ENCODE measurements at regions not wholly inside any gene's neighbourhood (a gene's known extent, or its start where the extent isn't known, plus 50 kb on each side); places are given as distances from the start of the nearest gene placed in this dataset.
A peak's percentile ranks its signal among the peaks of the same experiment; 100 is the strongest.

- TF ChIP-seq CTCF (IDR thresholded peaks at IDR 0.05; ENCODE audit: insufficient read depth, low read depth, low read length, missing control alignments), result no peak
- no peak for DNase-seq (ENCODE audit: low read depth)
These were observed 190.3 kb upstream of the RPS6KA3 start for GRCh38 chrX:20456971-20457370.

GRCh38 chrX:20455001-20455400 lies 188.3 kb upstream of the RPS6KA3 start:
- peak; percentile 1 for DNase-seq (ENCODE audit: low read depth)
- no peak for TF ChIP-seq CTCF (IDR thresholded peaks at IDR 0.05; ENCODE audit: insufficient read depth, low read depth, low read length, missing control alignments)
- no peak overlapping the region for H3K4me3 ChIP-seq (ENCODE audit: low read length)

More at GRCh38 chrX:20456971-20457370, 190.3 kb upstream of the RPS6KA3 start:
- no peak overlapping the region for H3K4me3 ChIP-seq (ENCODE audit: low read length)

DNA sequence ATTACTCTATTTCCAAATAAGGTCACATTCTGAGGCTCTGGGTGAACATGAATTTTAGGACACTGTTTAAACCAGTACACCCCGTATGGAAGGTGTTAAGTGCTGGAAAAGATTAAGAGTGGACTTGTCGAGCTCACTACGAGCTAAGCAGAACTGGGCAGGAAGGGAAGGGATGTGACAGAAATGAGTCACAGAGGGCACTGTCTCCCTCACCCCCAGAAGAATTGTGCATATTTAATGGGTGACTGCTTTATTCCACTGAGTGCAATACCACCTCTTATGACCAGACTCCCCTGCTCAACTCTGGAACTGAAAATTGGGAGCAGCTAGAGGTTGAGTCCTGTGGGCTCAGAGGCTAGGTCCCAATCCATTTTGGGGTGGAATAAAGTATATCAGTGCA lies 187.4 kb upstream of the RPS6KA3 start:
- peak; percentile 1 for DNase-seq (ENCODE audit: low read depth)
- H3K4me3 ChIP-seq (ENCODE audit: low read length), result no peak overlapping the region
- no peak for TF ChIP-seq CTCF (IDR thresholded peaks at IDR 0.05; ENCODE audit: insufficient read depth, low read depth, low read length, missing control alignments)

DNA sequence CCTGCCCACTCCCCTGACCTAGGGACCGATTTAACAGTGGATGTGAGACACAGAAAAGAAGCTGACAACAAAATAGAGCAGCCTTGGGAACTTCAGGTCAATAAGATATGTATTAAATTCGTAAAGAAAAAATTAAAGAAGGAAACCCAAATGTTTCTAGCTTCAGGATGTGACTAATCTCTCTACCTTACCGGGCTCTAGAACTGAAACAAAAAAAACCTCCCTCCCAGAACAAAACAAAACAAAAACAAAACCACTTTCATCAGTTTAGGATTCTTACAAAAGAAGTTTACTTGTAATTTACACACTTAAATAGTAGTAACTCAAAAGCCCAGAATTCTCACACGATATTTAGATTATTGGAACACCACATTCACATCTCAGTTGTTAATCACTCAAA lies 185.8 kb upstream of the RPS6KA3 start:
- DNase-seq (ENCODE audit: low read depth), result no peak
- H3K4me3 ChIP-seq (ENCODE audit: low read length), result no peak overlapping the region
- no peak for TF ChIP-seq CTCF (IDR thresholded peaks at IDR 0.05; ENCODE audit: insufficient read depth, low read depth, low read length, missing control alignments)

GRCh38 chrX:20451929-20452328 lies 185.2 kb upstream of the RPS6KA3 start:
- no peak for TF ChIP-seq CTCF (IDR thresholded peaks at IDR 0.05; ENCODE audit: insufficient read depth, low read depth, low read length, missing control alignments)
- DNase-seq (ENCODE audit: low read depth), result no peak
- no peak overlapping the region for H3K4me3 ChIP-seq (ENCODE audit: low read length)

DNA sequence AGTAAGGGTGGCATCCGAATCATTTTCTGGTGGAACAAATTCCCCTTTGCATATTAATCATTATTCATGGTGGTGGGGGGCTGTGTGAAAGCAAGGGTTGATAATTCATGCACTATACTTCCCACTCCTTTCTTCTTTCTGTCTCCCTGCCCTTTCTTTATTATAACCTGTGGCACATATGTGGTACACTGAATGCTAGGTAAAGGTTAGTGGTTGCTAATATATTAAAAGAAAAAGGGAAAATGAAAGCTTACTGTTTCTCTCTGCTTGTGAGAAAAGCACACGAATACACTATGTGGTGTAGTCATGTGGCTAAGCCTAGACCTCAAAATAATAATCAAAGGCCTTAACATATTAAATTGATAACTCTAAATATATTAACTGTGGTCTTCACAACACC lies 178.4 kb upstream of the RPS6KA3 start:
- H3K4me3 ChIP-seq (ENCODE audit: low read length), result no peak overlapping the region
- no peak for DNase-seq (ENCODE audit: low read depth)
- no peak for TF ChIP-seq CTCF (IDR thresholded peaks at IDR 0.05; ENCODE audit: insufficient read depth, low read depth, low read length, missing control alignments)

- TF ChIP-seq CTCF (IDR thresholded peaks at IDR 0.05; ENCODE audit: insufficient read depth, low read depth, low read length, missing control alignments), result peak; percentile 65
- H3K4me3 ChIP-seq (ENCODE audit: low read length), result no peak overlapping the region
- DNase-seq (ENCODE audit: low read depth), result peak; percentile 85
These were observed 175.9 kb upstream of the RPS6KA3 start for GRCh38 chrX:20442597-20442996.
